ENCODE measurements at regions not wholly inside any gene's neighbourhood (a gene's known extent, or its start where the extent isn't known, plus 50 kb on each side); places are given as distances from the start of the nearest gene placed in this dataset.
"Not testable (repeated sequence)": the region's sequence is repeated elsewhere in the genome, so short reads cannot be mapped to it uniquely, and the experiment has no call there.

DNA sequence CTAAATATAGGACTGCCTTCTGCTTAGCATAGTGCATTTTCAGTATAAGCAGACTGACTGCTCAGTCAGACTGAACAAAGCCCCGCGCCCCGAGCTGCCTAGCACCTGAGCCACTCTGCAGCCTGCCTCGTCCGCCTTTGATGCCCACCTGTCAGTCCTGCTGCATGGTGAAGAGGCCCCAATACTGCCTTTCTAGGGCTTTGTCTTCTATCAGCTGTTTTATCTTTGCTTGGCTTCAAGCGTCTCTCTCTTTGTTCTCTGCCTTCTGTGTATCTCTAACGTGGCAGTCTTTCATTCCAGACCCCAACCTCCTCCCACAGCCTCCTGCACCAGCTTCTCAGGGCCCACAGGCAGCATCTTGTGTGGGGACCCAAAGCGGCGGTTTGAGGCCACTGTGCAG, 1001.0 kb downstream of the VRK1 start:
- H3K27ac ChIP-seq, result no peak overlapping the region
- no peaks in the 10 kb centered on the region for H3K36me3 ChIP-seq
- DNase-seq, result no peak
- H3K27me3 ChIP-seq, result no peaks in the 10 kb centered on the region
- H3K4me1 ChIP-seq, result no peaks in the 10 kb centered on the region
- H3K4me3 ChIP-seq, result no peak overlapping the region
- H3K9me3 ChIP-seq (replicated peaks), result no peaks in the 10 kb centered on the region

DNA sequence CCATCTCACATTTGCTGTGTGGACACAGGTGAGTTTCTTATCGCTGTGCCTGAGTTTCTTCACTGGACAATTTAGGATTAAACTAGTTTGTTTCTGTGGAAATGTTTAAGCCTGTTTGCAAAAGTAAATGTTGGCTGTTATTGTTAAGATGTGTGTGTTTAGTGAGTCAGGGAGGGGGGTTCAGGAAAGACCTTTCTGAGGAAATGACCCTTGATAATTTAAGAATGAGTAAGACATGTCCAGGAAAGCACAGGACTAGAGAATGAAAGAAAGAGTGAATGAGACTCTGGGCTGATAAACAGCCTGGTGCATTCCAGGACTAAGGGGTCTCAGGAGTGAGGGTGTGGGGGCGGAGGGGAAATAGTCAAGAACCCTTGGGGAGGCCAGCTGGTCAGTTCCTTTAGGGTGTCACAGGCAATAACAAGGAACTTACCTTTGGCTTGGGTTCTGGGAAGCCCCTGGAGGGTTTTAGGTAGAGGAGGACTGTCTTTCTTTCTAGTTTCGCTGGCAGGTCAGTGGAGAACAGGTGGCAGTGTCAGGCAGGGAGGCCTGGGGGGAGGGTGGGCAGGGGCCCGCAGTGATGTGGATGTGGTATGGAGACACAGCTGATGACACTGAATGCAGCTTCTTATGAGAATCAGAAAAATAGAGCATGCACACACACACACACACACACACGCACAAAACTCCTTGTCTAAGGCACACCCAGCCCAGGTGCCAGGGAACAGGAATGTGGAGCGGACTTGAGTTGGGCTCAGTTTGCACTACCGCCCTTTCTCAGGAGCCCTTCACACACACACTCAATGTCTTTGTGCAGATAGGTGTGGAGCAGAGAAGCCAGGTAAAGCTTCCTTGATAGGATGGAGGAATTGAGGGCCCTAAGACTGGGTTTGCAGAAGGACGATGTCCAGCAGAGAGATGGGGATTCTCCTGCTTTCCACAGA, 1005.5 kb downstream of the VRK1 start:
- Histone ChIP-seq H3K36me3 (no peaks in the 10 kb centered on the region), H3K27me3 (no peaks in the 10 kb centered on the region), H3K27ac (no peak overlapping the region), H3K4me1 (no peaks in the 10 kb centered on the region), H3K4me3 (no peak overlapping the region), H3K9me3 (replicated peaks) (no peaks in the 10 kb centered on the region)
- DNase-seq, result no peak

DNA sequence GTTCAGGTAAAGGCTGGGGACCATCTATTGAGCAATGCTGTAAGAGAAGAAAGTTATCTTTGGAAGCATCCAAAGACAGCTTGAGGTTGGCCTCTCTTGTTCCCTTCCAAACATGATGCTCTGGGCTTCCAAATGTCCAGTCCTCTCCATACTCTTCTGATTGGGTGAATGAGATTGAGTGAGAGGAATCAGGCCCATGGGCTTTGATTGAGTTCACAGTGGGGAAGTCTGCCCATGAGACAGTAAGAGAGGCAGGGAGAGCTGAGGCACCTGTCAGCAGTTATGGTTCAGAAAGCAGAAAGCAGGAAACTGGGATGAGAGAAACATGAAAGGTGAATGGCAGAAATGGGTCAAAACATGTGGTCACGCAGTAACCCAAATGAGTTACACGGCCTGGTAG, 1006.9 kb downstream of the VRK1 start:
- DNase-seq, result no peak
- Histone ChIP-seq H3K27me3 (no peaks in the 10 kb centered on the region), H3K36me3 (no peaks in the 10 kb centered on the region), H3K9me3 (replicated peaks) (no peaks in the 10 kb centered on the region), H3K27ac (no peak overlapping the region), H3K4me3 (no peak overlapping the region), H3K4me1 (no peaks in the 10 kb centered on the region)

DNA sequence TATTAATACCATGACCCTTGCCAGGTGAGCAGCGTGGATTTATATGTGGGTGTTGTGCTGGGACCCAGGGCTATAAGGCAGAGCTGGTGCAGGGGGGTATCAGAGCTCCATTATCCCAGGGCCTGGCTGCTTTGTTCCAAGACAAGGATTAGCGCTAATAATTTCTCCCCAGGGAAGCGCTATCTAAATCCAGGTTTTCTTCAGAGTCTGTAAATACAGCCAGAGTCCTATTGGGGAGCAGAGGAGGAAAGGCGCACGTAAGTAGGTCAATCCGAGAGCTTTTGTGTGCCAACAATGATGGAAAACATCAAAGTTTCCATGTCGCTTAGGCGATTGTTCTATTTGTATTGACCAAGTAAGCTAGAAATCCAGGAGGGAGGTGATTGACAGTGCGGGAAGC, 1009.7 kb downstream of the VRK1 start:
- H3K27ac ChIP-seq, result no peak overlapping the region
- no peaks in the 10 kb centered on the region for H3K27me3 ChIP-seq
- no peak for DNase-seq
- no peak overlapping the region for H3K4me3 ChIP-seq
- H3K36me3 ChIP-seq, result no peaks in the 10 kb centered on the region
- no peaks in the 10 kb centered on the region for H3K9me3 ChIP-seq (replicated peaks)
- H3K4me1 ChIP-seq, result no peaks in the 10 kb centered on the region

DNA sequence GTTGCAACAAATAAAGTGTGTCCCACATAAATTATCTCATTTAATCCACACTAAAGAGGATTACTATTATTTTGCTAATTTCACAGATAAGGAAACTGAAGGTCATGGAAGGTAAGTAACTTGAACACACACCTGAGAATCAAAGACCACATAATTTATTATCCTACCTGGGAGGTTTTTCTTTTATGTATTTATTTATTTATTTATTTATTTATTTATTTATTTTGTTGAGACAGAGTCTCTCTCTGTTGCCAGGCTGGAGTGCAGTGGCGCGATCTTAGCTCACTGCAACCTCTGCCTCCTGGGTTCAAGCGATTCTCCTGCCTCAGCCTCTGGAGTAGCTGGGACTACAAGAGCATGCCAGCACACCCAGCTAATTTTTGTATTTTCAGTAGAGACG, 1011.4 kb downstream of the VRK1 start:
- H3K27me3 ChIP-seq; H3K9me3 ChIP-seq (replicated peaks); H3K4me3 ChIP-seq; H3K4me1 ChIP-seq; H3K36me3 ChIP-seq; DNase-seq; H3K27ac ChIP-seq: not testable (repeated sequence)

DNA sequence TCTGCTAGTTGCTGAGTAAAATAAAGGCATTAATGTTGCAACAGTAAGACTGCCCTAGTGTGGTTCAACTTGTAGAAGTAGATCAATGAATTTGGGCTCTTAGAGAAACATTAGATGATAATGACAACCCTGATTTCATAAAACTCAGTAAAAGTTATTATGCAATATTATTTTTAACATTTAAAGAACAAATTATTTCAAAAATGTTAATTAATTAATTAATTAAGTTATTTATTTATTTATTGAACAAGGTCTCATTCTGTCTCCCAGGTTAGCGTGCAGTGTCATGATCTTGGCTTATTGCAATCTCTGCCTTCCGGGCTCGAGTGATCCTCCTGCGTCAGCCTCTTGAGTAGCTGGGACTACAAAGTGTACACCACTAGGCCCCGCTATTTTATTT, 1016.4 kb downstream of the VRK1 start:
- no peak for DNase-seq
- H3K36me3 ChIP-seq, result no peaks in the 10 kb centered on the region
- H3K27ac ChIP-seq, result no peak overlapping the region
- no peak overlapping the region for H3K4me3 ChIP-seq
- H3K9me3 ChIP-seq (replicated peaks), result no peaks in the 10 kb centered on the region
- H3K4me1 ChIP-seq, result no peaks in the 10 kb centered on the region
- H3K27me3 ChIP-seq, result no peaks in the 10 kb centered on the region

DNA sequence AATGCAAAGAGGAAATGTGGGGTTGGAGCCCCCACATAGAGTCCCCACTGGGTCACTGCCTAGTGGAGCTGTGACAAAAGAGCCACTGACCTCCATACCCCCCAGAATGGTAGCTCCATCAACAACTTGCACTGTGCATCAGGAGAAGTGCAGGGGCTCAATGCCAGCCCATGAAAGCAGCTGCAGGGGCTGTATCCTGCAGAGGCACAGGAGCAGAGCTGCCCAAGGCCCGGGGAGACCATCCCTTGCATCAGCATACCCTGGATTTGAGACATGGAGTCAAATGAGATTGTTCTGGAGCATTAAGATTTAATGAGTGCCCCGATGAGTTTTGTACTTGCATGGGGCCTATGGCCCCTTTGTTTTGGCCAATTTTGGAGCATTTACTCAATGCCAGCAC, 1023.6 kb downstream of the VRK1 start:
- no peak overlapping the region for H3K27ac ChIP-seq
- H3K4me1 ChIP-seq, result no peaks in the 10 kb centered on the region
- no peak for DNase-seq

DNA sequence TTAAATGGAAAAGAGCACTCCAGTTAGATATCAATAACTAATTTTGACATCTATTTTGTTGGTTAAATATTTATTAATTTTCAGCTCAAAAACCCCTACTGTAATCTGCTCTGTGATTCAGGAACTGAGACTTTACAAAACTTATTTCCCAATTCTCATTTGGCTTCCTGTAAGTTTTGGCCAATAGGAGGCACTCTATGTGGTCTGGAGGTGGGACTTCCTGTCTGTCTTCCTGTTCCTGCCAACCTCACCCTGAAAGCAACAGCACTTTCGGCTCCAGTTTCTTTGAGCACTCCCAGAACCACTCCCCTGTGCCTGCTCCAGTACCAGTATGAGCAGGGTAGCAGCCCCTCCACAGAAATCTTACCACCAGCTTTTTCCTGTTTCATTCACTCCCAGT, 1027.0 kb downstream of the VRK1 start:
- H3K27ac ChIP-seq, result no peak overlapping the region
- no peaks in the 10 kb centered on the region for H3K27me3 ChIP-seq
- no peaks in the 10 kb centered on the region for H3K36me3 ChIP-seq
- DNase-seq, result no peak
- H3K9me3 ChIP-seq (replicated peaks), result no peaks in the 10 kb centered on the region
- H3K4me1 ChIP-seq, result no peaks in the 10 kb centered on the region
- no peak overlapping the region for H3K4me3 ChIP-seq

More for the DNA sequence above, 1023.6 kb downstream of the VRK1 start:
- no peaks in the 10 kb centered on the region for H3K27me3 ChIP-seq
- no peak overlapping the region for H3K4me3 ChIP-seq
- H3K9me3 ChIP-seq (replicated peaks), result no peaks in the 10 kb centered on the region
- H3K36me3 ChIP-seq, result no peaks in the 10 kb centered on the region

DNA sequence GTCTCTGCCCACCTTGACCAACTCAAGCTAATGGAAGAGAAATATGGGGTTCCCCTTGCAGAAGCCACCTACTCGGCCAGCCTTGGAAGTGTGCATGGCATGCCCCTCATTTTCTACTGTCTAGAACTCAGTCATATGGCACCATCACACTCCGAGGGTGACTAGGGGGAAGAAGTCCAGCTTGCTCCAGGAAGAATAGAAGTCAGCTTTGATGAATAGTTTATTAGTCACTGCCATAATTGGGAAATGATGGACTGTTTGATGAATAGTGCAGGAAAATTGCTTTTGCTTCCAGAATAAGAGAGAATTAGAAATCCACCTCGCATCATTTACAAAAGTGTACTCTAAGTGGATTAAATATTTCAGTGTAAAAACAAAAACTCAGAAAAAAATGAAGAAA, 1030.6 kb downstream of the VRK1 start:
- Histone ChIP-seq H3K27me3 (no peaks in the 10 kb centered on the region), H3K4me1 (no peaks in the 10 kb centered on the region), H3K4me3 (no peak overlapping the region), H3K9me3 (replicated peaks) (no peaks in the 10 kb centered on the region), H3K27ac (no peak overlapping the region), H3K36me3 (no peaks in the 10 kb centered on the region)
- DNase-seq, result no peak

DNA sequence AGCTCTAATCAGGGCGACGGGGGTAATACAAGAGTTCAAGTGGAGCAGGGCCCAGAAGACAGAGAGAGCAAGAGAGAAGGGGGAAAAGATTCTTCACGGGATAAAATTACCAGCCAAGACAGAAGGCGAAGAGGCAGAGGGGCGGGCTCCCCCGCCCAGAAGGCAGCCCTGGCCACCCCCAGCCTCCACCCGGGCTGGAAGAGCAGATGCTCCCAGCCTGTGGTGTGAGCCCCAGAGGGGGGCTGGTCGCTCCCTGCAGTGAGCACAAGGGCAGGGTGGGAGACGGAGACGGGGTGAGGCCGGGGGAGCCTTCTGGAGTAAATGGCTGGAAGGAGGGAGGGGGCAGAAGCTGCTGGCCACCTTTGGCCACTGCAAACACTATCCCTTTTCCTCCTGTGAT, 1035.6 kb downstream of the VRK1 start:
- H3K4me1 ChIP-seq, result no peaks in the 10 kb centered on the region
- H3K9me3 ChIP-seq (replicated peaks), result no peaks in the 10 kb centered on the region
- no peak overlapping the region for H3K27ac ChIP-seq
- H3K36me3 ChIP-seq, result no peaks in the 10 kb centered on the region
- no peak for DNase-seq
- no peak overlapping the region for H3K4me3 ChIP-seq
- no peaks in the 10 kb centered on the region for H3K27me3 ChIP-seq

DNA sequence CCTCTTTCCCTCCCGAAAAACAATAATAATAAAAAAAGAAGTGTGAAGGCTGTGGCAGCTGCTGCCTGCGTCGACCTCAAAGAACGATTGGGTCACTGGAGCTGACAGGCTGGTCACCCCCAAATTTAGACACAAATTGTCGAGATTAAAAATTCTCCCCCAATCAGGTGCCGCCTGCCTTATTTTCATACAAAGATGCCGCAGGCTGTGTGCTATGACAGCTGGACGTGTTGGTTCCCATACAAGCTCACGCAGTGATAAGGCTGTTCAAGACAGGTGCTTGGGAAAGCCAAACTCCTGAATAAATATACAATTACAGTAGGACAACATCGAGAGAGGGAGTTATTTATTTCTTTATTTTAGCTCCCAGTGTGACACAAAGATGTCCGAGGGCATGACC, 1041.8 kb downstream of the VRK1 start:
- H3K27ac ChIP-seq, result no peak overlapping the region
- no peaks in the 10 kb centered on the region for H3K27me3 ChIP-seq
- H3K9me3 ChIP-seq (replicated peaks), result no peaks in the 10 kb centered on the region
- no peaks in the 10 kb centered on the region for H3K36me3 ChIP-seq
- peak; percentile 62 to 71 for DNase-seq
- no peak overlapping the region for H3K4me3 ChIP-seq
- no peaks in the 10 kb centered on the region; the same call in 1 of the 2 replicates for H3K4me1 ChIP-seq

DNA sequence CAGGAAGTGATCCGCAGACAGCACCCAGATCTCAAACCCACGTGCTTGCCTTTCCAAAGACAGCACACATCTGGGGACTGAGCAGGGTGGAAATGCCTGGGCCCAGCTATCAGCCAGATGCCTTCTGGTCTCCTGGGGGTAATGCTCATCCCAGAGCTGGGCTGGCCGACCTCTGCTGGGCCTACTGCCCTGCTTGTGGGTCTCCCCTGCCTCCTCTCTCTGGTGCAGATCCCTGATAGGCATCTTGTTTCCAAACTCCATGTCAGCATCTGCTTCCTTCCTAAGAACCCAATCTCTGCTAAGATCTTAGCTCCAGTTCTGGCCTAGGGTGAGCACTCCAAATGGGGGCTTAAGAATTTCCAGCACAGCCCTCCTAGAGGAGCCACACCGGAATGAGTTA, 1043.0 kb downstream of the VRK1 start:
- Histone ChIP-seq H3K27ac (no peak overlapping the region), H3K27me3 (no peaks in the 10 kb centered on the region), H3K4me3 (no peak overlapping the region), H3K36me3 (no peaks in the 10 kb centered on the region), H3K4me1 (no peaks in the 10 kb centered on the region; the same call in 1 of the 2 replicates), H3K9me3 (replicated peaks) (no peaks in the 10 kb centered on the region)
- DNase-seq, result no peak

DNA sequence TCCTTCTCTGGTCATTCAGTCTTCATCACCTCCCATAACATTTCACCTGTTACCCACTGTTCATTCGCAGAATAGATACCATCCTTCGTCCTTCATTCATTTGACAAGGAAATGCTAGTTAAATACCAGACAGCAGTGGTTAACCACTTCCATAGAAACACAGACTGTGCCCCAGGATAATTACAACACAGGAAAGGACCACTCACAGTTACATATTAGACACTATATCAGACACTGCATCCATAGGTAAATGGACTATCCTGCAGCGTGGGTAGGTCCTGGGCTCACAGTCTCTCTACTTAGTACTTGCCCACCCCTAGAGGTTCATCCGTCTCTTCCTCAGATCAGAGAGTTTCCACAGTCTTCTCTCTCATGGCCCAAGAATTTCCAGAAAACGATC, 1044.6 kb downstream of the VRK1 start:
- Histone ChIP-seq H3K27ac (no peak overlapping the region), H3K9me3 (replicated peaks) (no peaks in the 10 kb centered on the region), H3K27me3 (no peaks in the 10 kb centered on the region), H3K4me1 (no peaks in the 10 kb centered on the region; the same call in 1 of the 2 replicates), H3K4me3 (no peak overlapping the region), H3K36me3 (no peaks in the 10 kb centered on the region)
- DNase-seq, result no peak

DNA sequence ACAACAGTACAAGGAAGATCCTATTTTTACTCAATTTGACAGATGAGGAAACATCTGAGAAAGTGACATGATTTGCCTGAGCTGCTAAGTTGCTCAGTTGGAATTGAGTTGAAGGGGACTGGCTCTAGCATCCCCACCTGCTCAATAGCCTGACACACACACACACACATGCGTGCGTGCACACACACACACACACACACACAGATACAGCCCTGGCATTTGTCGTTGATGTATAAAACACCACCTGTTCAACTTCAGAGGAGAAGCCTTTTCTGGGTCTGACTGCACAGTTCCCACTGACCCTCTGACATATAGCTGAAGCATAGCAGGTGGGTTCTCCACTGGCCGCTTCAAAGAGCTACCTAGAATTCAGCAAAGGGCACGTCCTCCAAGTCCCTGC, 1045.9 kb downstream of the VRK1 start:
- no peaks in the 10 kb centered on the region for H3K27me3 ChIP-seq
- no peaks in the 10 kb centered on the region for H3K9me3 ChIP-seq (replicated peaks)
- no peaks in the 10 kb centered on the region for H3K36me3 ChIP-seq
- DNase-seq, result no peak
- no peak overlapping the region for H3K4me3 ChIP-seq
- H3K4me1 ChIP-seq, result no peaks in the 10 kb centered on the region; the same call in 1 of the 2 replicates
- no peak overlapping the region for H3K27ac ChIP-seq

DNA sequence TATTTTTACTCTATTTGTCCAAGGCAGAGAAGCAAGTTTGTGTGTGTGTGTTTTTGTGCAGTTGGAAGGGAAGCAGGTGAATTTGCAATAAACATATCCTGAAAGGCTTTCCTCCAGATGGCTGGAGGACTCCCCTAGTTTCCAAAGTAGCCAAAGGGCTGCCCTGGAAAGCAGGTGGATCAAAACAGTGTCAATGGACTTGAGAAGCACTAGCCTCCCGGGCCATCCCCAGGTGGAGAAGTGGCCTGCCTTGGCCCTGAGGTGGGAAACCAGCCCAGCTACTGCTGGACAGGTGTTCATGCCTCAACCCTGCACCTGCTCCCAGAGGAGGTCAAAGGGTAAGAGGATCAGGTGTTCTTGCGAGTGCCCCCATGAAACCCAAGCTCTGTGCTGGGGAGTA, 1046.9 kb downstream of the VRK1 start:
- no peaks in the 10 kb centered on the region for H3K27me3 ChIP-seq
- no peaks in the 10 kb centered on the region for H3K36me3 ChIP-seq
- no peak for DNase-seq
- H3K9me3 ChIP-seq (replicated peaks), result no peaks in the 10 kb centered on the region
- no peak overlapping the region for H3K4me3 ChIP-seq
- H3K4me1 ChIP-seq, result no peaks in the 10 kb centered on the region
- no peak overlapping the region for H3K27ac ChIP-seq

DNA sequence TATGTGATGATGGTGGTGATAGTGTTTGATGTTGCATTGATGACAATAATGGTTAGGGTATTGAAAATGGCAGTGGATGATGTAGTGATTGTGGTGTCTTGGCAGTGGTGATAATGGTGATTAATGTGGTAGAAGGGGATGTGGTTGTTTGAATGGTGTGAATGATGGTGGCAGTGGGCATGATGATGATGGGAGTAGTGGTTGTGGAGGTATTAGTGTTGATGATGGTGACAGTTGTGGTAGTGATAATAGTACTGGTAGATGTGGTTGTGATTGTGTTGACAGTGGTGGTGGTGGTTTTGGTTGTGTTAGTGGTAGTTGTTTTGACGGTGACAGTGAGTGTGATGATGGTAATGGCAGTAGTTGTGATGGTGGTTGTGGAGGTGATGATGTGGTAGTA, 1049.0 kb downstream of the VRK1 start:
- DNase-seq, result no peak
- H3K27me3 ChIP-seq, result no peaks in the 10 kb centered on the region
- H3K9me3 ChIP-seq (replicated peaks), result no peaks in the 10 kb centered on the region
- H3K4me1 ChIP-seq, result no peaks in the 10 kb centered on the region
- no peak overlapping the region for H3K4me3 ChIP-seq
- H3K27ac ChIP-seq, result no peak overlapping the region
- H3K36me3 ChIP-seq, result no peaks in the 10 kb centered on the region
